HepG2 (cell line): ENCODE measurements at regions not wholly inside any gene's neighbourhood (a gene's known extent, or its start where the extent isn't known, plus 50 kb on each side); places are given as distances from the start of the nearest gene placed in this dataset.

Experiments used
- ATAC-seq: fragments of 200-7000 bp; cut with Tn5 transposase; 3 replicates; pipeline ENCODE4 v1.9.1; 2020; ENCODE audit warnings: mild to moderate bottlenecking, moderate library complexity
- BruUV-seq: library from RNA; stranded (reverse); fragments of 400-500 nt; replicated peaks from 2 replicates; lab custom pipeline; 2021; lab: Mats Ljungman, UMichigan
- CTCF ChIA-PET: fragments of 300-600 bp; formaldehyde crosslinking; extraction: SDS; loops from one replicate; lab custom pipeline; 2021; ENCODE audit warnings: low total read pairs, inconsistent platforms, low intra/inter-chr PET ratio; lab: Yijun Ruan, JAX
- POLR2A ChIA-PET: fragments of 350-600 bp; sonication (Branson Sonifier 250); formaldehyde crosslinking; loops from one replicate; lab custom pipeline; 2020; ENCODE audit warnings: antibody characterized with exemption, inconsistent platforms; lab: Yijun Ruan, JAX
- DNase-seq: peaks from one replicate; pipeline ENCODE4 v3.0.0-alpha.2; 2015; ENCODE audit warnings: low spot score
- FAIRE-seq: peaks from 3 replicates; lab custom pipeline; 2011; peaks lifted over from hg19 to GRCh38; lab: Jason Lieb, UNC
- H2AFZ ChIP-seq: one replicate; pipeline ENCODE4 v1.6.1; 2011; ENCODE audit warnings: low read length, inconsistent platforms
- H3K27ac ChIP-seq: fragments of 300-600 bp; 3 replicates; pipeline ENCODE4 v1.8.0; 2011; ENCODE audit warnings: mixed run types, mild to moderate bottlenecking, mixed read lengths, low read length, inconsistent platforms; ENCODE audit not compliant: insufficient read depth; ENCODE audit errors: extremely low read length
- H3K27me3 ChIP-seq, 2 experiments: fragments of 200-600 bp in 1 of 2; 2 replicates in 1 of 2; 3 replicates in 1 of 2; pipeline versions ENCODE4 v1.6.0 to v1.8.0; 2011; ENCODE audit warnings: low read length in 2 of 2, mild to moderate bottlenecking in 2 of 2, moderate library complexity in 2 of 2, inconsistent platforms in 1 of 2; ENCODE audit not compliant: insufficient read depth in 2 of 2, control insufficient read depth in 1 of 2
- H3K36me3 ChIP-seq, 2 experiments: fragments of 200-600 bp in 1 of 2; replicated peaks in 1 of 2; 2 replicates in 1 of 2; 3 replicates in 1 of 2; pipeline versions ENCODE4 v1.5.1 to v1.8.0; 2011; ENCODE audit warnings: low read length in 2 of 2, inconsistent platforms in 1 of 2; ENCODE audit not compliant: insufficient read depth in 2 of 2, control insufficient read depth in 1 of 2
- H3K4me1 ChIP-seq: 2 replicates; pipeline ENCODE4 v1.5.1; 2012; ENCODE audit warnings: low read length, inconsistent platforms; ENCODE audit not compliant: insufficient read depth
- H3K4me2 ChIP-seq: 2 replicates; pipeline ENCODE4 v1.6.0; 2011; ENCODE audit warnings: low read depth, low read length, inconsistent platforms
- H3K4me3 ChIP-seq, 3 experiments: fragments of 200-600 bp in 1 of 3; sonication (generic), shearing (Covaris generic) in 1 of 3; replicated peaks in 1 of 3; 2 replicates each; pipeline ENCODE4 v1.5.1; 2011 to 2016; ENCODE audit warnings: low read length in 3 of 3, inconsistent platforms in 2 of 3, low read depth in 2 of 3, mild to moderate bottlenecking in 2 of 3, control low read depth in 1 of 3, mixed read lengths in 1 of 3; ENCODE audit not compliant: insufficient read depth in 1 of 3
- H3K79me2 ChIP-seq: one replicate; pipeline ENCODE4 v1.6.1; 2011; ENCODE audit warnings: low read length, inconsistent platforms; ENCODE audit not compliant: insufficient read depth
- H3K9ac ChIP-seq: 2 replicates; pipeline ENCODE4 v1.6.0; 2011; ENCODE audit warnings: mild to moderate bottlenecking, low read depth, low read length, inconsistent platforms; ENCODE audit not compliant: insufficient read depth
- H3K9me3 ChIP-seq: 2 replicates; pipeline ENCODE4 v1.5.1; 2012; ENCODE audit warnings: mild to moderate bottlenecking, low read length
- H4K20me1 ChIP-seq: 2 replicates; pipeline ENCODE4 v1.6.0; 2011; ENCODE audit warnings: inconsistent platforms, mild to moderate bottlenecking, low read length, moderate library complexity; ENCODE audit not compliant: insufficient read depth
- HNRNPUL1 ChIP-seq: fragments of 200-400 bp; formaldehyde crosslinking; IDR thresholded peaks from 2 replicates; pipeline ENCODE4 v1.6.1; 2017; ENCODE audit warnings: low read depth, mild to moderate bottlenecking, low read length, moderate library complexity
- KMT2B ChIP-seq: IDR thresholded peaks from 2 replicates; pipeline ENCODE4 v1.6.1; 2016; ENCODE audit warnings: missing genetic modification reagents, missing compliant biosample characterization
- MXI1 ChIP-seq: IDR thresholded peaks from 3 replicates; pipeline ENCODE4 v1.6.1; 2012; ENCODE audit warnings: low read depth, low read length, inconsistent platforms, borderline replicate concordance
- NPAS2 ChIP-seq: sonication (generic); formaldehyde crosslinking; IDR thresholded peaks from 2 replicates; pipeline ENCODE4 v1.8.0; 2022; ENCODE audit warnings: mild to moderate bottlenecking, missing genetic modification reagents, borderline replicate concordance
- ZBTB39 ChIP-seq: sonication (generic); formaldehyde crosslinking; IDR thresholded peaks from 2 replicates; pipeline ENCODE4 v1.5.0; 2020; ENCODE audit warnings: missing genetic modification reagents
- ZFP82 ChIP-seq: sonication (generic); formaldehyde crosslinking; IDR thresholded peaks from 2 replicates; pipeline ENCODE4 v1.5.1; 2020; ENCODE audit warnings: mild to moderate bottlenecking, missing genetic modification reagents, borderline replicate concordance
- ZFP90 ChIP-seq: sonication (generic); formaldehyde crosslinking; IDR thresholded peaks from 2 replicates; pipeline ENCODE4 v1.8.0; 2022; ENCODE audit warnings: missing genetic modification reagents, mild to moderate bottlenecking, inconsistent platforms, borderline replicate concordance
- ZNF101 ChIP-seq: sonication (generic); formaldehyde crosslinking; IDR thresholded peaks from 2 replicates; pipeline ENCODE4 v1.4.0; 2020; ENCODE audit warnings: mild to moderate bottlenecking, low read depth, missing genetic modification reagents, borderline replicate concordance
- ZNF614 ChIP-seq: IDR thresholded peaks from 2 replicates; pipeline ENCODE4 v1.6.1; 2018; ENCODE audit warnings: missing biosample characterization, missing genetic modification reagents, inconsistent platforms, borderline replicate concordance
- ZZZ3 ChIP-seq: sonication (generic); formaldehyde crosslinking; IDR thresholded peaks from 2 replicates; pipeline ENCODE4 v1.4.0; 2020; ENCODE audit warnings: missing genetic modification reagents, mild to moderate bottlenecking, borderline replicate concordance
- WGBS: methylation state at CpG from one replicate; pipeline ENCODE4 v1.1.6; 2017; ENCODE audit warnings: low lambda C conversion rate; 5-methylcytosine and 5-hydroxymethylcytosine counted together
- in situ Hi-C: cut with HindIII; loops from 2 replicates; pipeline ENCODE4 v1.10.0; 2017; ENCODE audit warnings: low pct_unique_long_range_greater_than_20kb; ENCODE audit not compliant: extremely low pct_ligation_motif_present
- intact Hi-C: fragments of 100-400 bp; cut with micrococcal nuclease; formaldehyde crosslinking; loops from one replicate; pipeline ENCODE4 v1.10.0; 2022; ENCODE audit not compliant: unreplicated experiment
- TF ChIP-seq, protein P1 (sequence below): IDR thresholded peaks from 2 replicates; pipeline ENCODE4 v1.6.1; 2016

DNA sequence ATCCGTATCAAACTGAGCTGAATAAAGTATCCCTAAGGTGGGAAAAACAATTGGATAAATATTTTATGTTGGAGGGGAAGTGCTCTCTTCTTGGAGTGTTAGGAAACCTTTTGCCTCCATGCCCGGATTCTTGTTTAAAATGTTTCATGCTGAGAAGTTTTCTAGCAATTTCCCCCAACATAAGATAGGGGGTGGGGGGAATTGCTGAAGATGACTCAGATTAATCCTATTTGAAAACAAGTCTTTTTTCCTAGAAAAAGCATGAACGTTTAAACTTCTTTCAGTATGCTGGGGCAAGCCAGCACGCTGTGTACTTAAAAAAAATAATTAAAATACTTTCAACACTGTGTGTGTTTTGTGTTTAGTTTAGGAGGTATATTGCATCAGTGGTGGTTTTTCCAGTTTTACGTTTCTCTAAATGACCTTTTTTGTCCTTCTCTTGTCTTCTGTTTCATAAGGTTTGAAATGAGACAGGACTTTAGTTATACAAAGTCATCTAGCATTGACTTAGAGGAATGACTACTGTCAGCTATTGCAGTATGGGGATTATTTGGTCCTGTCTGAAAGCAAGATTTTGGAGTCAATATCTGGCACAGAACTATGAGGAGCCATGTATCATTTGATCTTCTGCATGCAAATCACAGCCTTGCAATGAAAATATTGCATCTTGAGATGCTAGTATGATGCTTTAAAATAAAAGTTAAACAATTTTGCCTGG is 295.9 kb downstream of the GATA3 start:
- ChIA-PET POLR2A (no interaction called here), CTCF (no interaction called here)
- Histone ChIP-seq H3K27ac (no peak overlapping the region), H3K4me2 (no peak overlapping the region), H3K9ac (no peak overlapping the region), H3K4me1 (no peaks in the 10 kb centered on the region), H4K20me1 (no peaks in the 10 kb centered on the region), H3K27me3 (0 out of 5 replicates have a peak, but pooled peaks cover 0 to 7% of the 10 kb centered on the region in 2 experiments), H3K4me3 (no peak overlapping the region), H3K36me3 (no peaks in the 10 kb centered on the region), H3K79me2 (no peaks in the 10 kb centered on the region), H3K9me3 (no peaks in the 10 kb centered on the region), H2AFZ (no peak overlapping the region)
- BruUV-seq = no TSS peak
- DNase-seq (no peak), FAIRE-seq (no peak), ATAC-seq (no peak)
- in situ Hi-C loops = no loop called here
- WGBS = 3% methylated on average over 5 of the region's 5 CpGs
- TF ChIP-seq MXI1 = no peak
- intact Hi-C loops = no loop called here

DNA sequence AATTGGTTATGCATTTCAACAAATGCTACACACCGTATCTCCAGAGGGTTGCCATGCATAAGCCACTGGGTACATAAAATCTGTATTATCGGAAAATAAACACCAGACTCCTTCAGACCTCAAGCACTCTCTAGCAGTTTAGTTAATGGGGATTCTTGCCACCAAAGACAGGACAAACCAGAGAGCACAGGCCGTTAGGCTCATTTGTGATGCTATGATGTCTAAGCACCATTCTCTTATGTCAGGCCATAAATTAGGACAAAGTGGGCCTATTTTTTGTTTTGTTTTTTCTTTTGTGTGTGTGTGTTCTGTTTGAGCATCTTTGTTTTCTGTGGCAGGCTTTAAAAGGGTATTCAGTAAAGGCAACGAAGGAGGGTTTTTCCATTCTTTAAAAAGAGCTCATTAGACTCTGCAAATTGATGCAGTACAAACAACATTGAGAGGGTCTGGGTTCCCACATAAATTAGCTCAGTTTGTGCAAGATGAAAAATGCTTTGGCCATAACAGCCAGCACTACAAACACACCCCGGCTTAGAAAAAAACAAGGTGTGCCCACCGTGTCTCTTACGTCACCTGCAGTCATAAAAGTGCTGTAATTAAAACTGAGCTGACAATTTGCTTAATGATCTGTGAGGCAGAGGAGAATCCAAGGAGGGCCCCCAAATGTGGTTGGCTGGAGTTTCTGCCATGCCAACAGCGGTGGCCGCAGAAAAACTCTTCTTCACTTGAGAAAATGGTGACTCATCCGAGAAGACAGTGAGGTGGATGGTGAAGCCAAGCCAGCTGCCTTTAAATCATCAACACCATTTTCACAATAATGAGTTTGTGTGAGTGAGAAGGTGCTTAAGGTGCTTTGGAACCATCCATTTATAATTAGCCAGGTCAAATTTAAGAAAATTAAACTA is 297.9 kb downstream of the GATA3 start:
- intact Hi-C loops = no loop called here
- DNase-seq (no peak), ATAC-seq (no peak), FAIRE-seq (no peak)
- H2AFZ ChIP-seq = no peak overlapping the region
- no peaks in the 10 kb centered on the region for H4K20me1 ChIP-seq
- H3K4me2 ChIP-seq = no peak overlapping the region
- no peaks in the 10 kb centered on the region for H3K36me3 ChIP-seq
- no TSS peak for BruUV-seq
- H3K4me1 ChIP-seq = no peaks in the 10 kb centered on the region
- H3K79me2 ChIP-seq = no peaks in the 10 kb centered on the region
- H3K9ac ChIP-seq = no peak overlapping the region
- in situ Hi-C loops = no loop called here
- H3K4me3 ChIP-seq = no peak overlapping the region
- H3K9me3 ChIP-seq = no peaks in the 10 kb centered on the region
- ChIA-PET POLR2A (no interaction called here), CTCF (no interaction called here)
- no peak overlapping the region for H3K27ac ChIP-seq
- 0 out of 5 replicates have a peak, but pooled peaks cover 0 to 7% of the 10 kb centered on the region in 2 experiments for H3K27me3 ChIP-seq
- WGBS = 34% methylated on average over 10 of the region's 10 CpGs
- TF ChIP-seq ZNF614 (no peak), KMT2B (CRISPR knock-in tag) (no peak), ZFP82 (CRISPR knock-in tag) (no peak), ZBTB39 (CRISPR knock-in tag) (no peak), ZNF101 (no peak), HNRNPUL1 (no peak), ZZZ3 (no peak), ZFP90 (CRISPR knock-in tag) (no peak), NPAS2 (no peak)
- TF ChIP-seq, protein P1, sequence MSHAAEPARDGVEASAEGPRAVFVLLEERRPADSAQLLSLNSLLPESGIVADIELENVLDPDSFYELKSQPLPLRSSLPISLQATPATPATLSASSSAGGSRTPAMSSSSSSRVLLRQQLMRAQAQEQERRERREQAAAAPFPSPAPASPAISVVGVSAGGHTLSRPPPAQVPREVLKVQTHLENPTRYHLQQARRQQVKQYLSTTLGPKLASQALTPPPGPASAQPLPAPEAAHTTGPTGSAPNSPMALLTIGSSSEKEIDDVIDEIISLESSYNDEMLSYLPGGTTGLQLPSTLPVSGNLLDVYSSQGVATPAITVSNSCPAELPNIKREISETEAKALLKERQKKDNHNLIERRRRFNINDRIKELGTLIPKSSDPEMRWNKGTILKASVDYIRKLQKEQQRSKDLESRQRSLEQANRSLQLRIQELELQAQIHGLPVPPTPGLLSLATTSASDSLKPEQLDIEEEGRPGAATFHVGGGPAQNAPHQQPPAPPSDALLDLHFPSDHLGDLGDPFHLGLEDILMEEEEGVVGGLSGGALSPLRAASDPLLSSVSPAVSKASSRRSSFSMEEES (CRISPR knock-in tag) = no peak
